Upper lobe of right lung (tissue), 1 donor: ENCODE measurements at regions not wholly inside any gene's neighbourhood (a gene's known extent, or its start where the extent isn't known, plus 50 kb on each side); places are given as distances from the start of the nearest gene placed in this dataset.

Experiments used
- ATAC-seq: fragments of 200-7000 bp; cut with Tn5 transposase; one replicate; pipeline ENCODE4 v1.9.1; 2020; ENCODE audit warnings: mild to moderate bottlenecking, moderate library complexity
- DNase-seq: peaks from one replicate; pipeline ENCODE4 v3.0.0-alpha.2; 2020
- H3K27ac ChIP-seq: fragments of 200-600 bp; one replicate; pipeline ENCODE4 v1.8.0; 2022
- H3K27me3 ChIP-seq: fragments of 200-600 bp; one replicate; pipeline ENCODE4 v1.8.0; 2022; ENCODE audit warnings: mild to moderate bottlenecking
- H3K36me3 ChIP-seq: fragments of 200-600 bp; one replicate; pipeline ENCODE4 v1.8.0; 2022
- H3K4me1 ChIP-seq: fragments of 200-600 bp; one replicate; pipeline ENCODE4 v1.8.0; 2022
- H3K4me3 ChIP-seq: fragments of 200-600 bp; one replicate; pipeline ENCODE4 v1.8.0; 2022; ENCODE audit warnings: mild to moderate bottlenecking
- H3K9me3 ChIP-seq: fragments of 200-600 bp; one replicate; pipeline ENCODE4 v1.8.0; 2022
- CTCF ChIP-seq: fragments of 200-600 bp; IDR thresholded peaks from one replicate; pipeline ENCODE4 v1.8.0; 2022; ENCODE audit warnings: antibody characterized with exemption
- intact Hi-C: fragments of 100-400 bp; cut with DNase I; formaldehyde crosslinking; loops from one replicate; pipeline ENCODE4 v1.11.0; 2022
- donor health status: DM: no; HTN: yes; CAD: no; lungs with severe emphysema.

GRCh38 chr5:176174345-176175025 is 63.7 kb upstream of the SIMC1 start:
- peak; percentile 24 for ATAC-seq

GRCh38 chr5:176175101-176175852 is 62.9 kb upstream of the SIMC1 start:
- no peaks in the 10 kb centered on the region for H3K9me3 ChIP-seq
- no peak for DNase-seq
- H3K4me3 ChIP-seq = no peak overlapping the region
- no peaks in the 10 kb centered on the region for H3K27me3 ChIP-seq
- ATAC-seq = no peak
- H3K36me3 ChIP-seq = no peaks in the 10 kb centered on the region
- TF ChIP-seq CTCF = no peak
- intact Hi-C loops = no loop called here
- H3K27ac ChIP-seq = no peak overlapping the region
- H3K4me1 ChIP-seq = no peaks in the 10 kb centered on the region

More at GRCh38 chr5:176174345-176175025, 63.7 kb upstream of the SIMC1 start:
- Histone ChIP-seq H3K4me3 (no peak overlapping the region), H3K27ac (no peak overlapping the region), H3K27me3 (no peaks in the 10 kb centered on the region), H3K36me3 (no peaks in the 10 kb centered on the region), H3K9me3 (no peaks in the 10 kb centered on the region), H3K4me1 (no peaks in the 10 kb centered on the region)
- TF ChIP-seq CTCF = no peak
- DNase-seq = no peak
- intact Hi-C loops = no loop called here

GRCh38 chr5:176176231-176176630 is 62.0 kb upstream of the SIMC1 start:
- TF ChIP-seq CTCF = no peak
- Histone ChIP-seq H3K27ac (no peak overlapping the region), H3K36me3 (no peaks in the 10 kb centered on the region), H3K4me1 (no peaks in the 10 kb centered on the region), H3K9me3 (no peaks in the 10 kb centered on the region), H3K4me3 (no peak overlapping the region), H3K27me3 (peaks cover 1% of the 10 kb centered on the region)
- intact Hi-C loops = no loop called here
- no peak for DNase-seq
- no peak for ATAC-seq

- no peak overlapping the region for H3K4me3 ChIP-seq
- TF ChIP-seq CTCF = no peak
- H3K9me3 ChIP-seq = no peaks in the 10 kb centered on the region
- no peak overlapping the region for H3K27ac ChIP-seq
- no peaks in the 10 kb centered on the region for H3K4me1 ChIP-seq
- ATAC-seq = no peak
- H3K27me3 ChIP-seq = peaks cover 9% of the 10 kb centered on the region
- H3K36me3 ChIP-seq = no peaks in the 10 kb centered on the region
- intact Hi-C loops = no loop called here
- DNase-seq = no peak
Measured at GRCh38 chr5:176178789-176179188, 59.4 kb upstream of the SIMC1 start.

- DNase-seq = no peak
- no peak for TF ChIP-seq CTCF
Measured at GRCh38 chr5:176180339-176180738, 57.9 kb upstream of the SIMC1 start.

More at GRCh38 chr5:176180339-176180738, 57.9 kb upstream of the SIMC1 start:
- peaks cover 9% of the 10 kb centered on the region for H3K27me3 ChIP-seq
- ATAC-seq = no peak
- no peaks in the 10 kb centered on the region for H3K9me3 ChIP-seq
- no peaks in the 10 kb centered on the region for H3K36me3 ChIP-seq
- intact Hi-C loops = no loop called here
- no peaks in the 10 kb centered on the region for H3K4me1 ChIP-seq
- H3K27ac ChIP-seq = no peak overlapping the region
- H3K4me3 ChIP-seq = no peak overlapping the region
